ENCODE measurements at regions not wholly inside any gene's neighbourhood (a gene's known extent, or its start where the extent isn't known, plus 50 kb on each side); places are given as distances from the start of the nearest gene placed in this dataset.

DNA sequence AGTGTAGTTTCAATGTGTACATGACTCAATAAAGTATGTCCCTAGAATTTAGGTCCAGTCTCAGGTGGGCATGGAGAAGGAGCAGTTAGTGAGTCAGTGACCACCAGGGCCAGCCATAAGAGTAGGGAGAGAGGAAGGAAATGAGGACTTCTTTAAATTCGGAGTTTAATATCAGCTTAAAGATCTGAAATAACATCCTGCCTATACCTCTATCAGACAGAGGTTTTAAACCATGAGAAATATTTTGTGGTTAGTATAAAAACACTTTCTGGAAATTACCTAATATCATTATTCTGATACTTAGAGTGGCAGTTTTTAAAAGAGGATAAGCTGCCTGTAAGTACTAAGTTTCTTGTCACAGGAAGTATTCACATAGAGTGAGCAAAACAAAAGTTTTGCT lies 61.7 kb upstream of the ST8SIA1 start:
- no peaks in the 10 kb centered on the region for H3K27me3 ChIP-seq (ENCODE audit: control insufficient read depth in 2 of 2, insufficient read depth in 2 of 2, low read length in 2 of 2)
- intact Hi-C loops (cut with micrococcal nuclease) = loop anchor here (10.0 kb wide), 1 partner anchor 789 kb away; no protein-coding TSS in a partner anchor
- no peaks in the 10 kb centered on the region for H3K4me1 ChIP-seq (ENCODE audit: control insufficient read depth, extremely low read depth, insufficient read depth, low read length)
- H3K27ac ChIP-seq (ENCODE audit: insufficient read depth, low read depth, low read length) = no peak overlapping the region
- ChIA-PET CTCF (no interaction called here), POLR2A (no interaction called here)
- DNase-seq (ENCODE audit: low read depth, low spot score) (no peak), FAIRE-seq (no peak)
- no peaks in the 10 kb centered on the region for H3K9me1 ChIP-seq (replicated peaks; ENCODE audit: control insufficient read depth, extremely low read depth, insufficient read depth, low read length)
- no peak overlapping the region for H3K4me2 ChIP-seq (ENCODE audit: insufficient read depth, low read length)
- BruUV-seq (replicated peaks) = no TSS peak
- dilution Hi-C loops (cut with MboI; ENCODE audit: extremely low pct_ligation_motif_present, low sequenced_read_pairs) = no loop called here
- no peaks in the 10 kb centered on the region for H3K79me2 ChIP-seq (ENCODE audit: control insufficient read depth, insufficient read depth, low read length)
- no peak overlapping the region for H2AFZ ChIP-seq (ENCODE audit: low read depth, low read length)
- H3K4me3 ChIP-seq (replicated peaks in 1 of 3; ENCODE audit: insufficient read depth in 1 of 3, low read depth in 1 of 3, low read length in 3 of 3) = no peak overlapping the region
- no peaks in the 10 kb centered on the region for H4K20me1 ChIP-seq (replicated peaks; ENCODE audit: control insufficient read depth, extremely low read depth, insufficient read depth, low read length)
- H3K9me3 ChIP-seq (replicated peaks; ENCODE audit: control insufficient read depth, insufficient read depth, low read length) = no peaks in the 10 kb centered on the region
- no peaks in the 10 kb centered on the region for H3K36me3 ChIP-seq (ENCODE audit: control insufficient read depth in 2 of 2, extremely low read depth in 1 of 2, insufficient read depth in 2 of 2, low read length in 2 of 2)
- no peak overlapping the region for H3K9ac ChIP-seq (replicated peaks; ENCODE audit: extremely low read depth, insufficient read depth, low read length)
- TF ChIP-seq MYC (IDR thresholded peaks at IDR 0.05; ENCODE audit: low read depth, low read length) (no peak), POLR2AphosphoS5 (IDR thresholded peaks at IDR 0.05; ENCODE audit: insufficient read depth, low read depth, low read length) (no peak), EZH2 (IDR thresholded peaks at IDR 0.05; ENCODE audit: borderline replicate concordance, low read depth, low read length, severe bottlenecking) (no peak), FOS (IDR thresholded peaks at IDR 0.05; ENCODE audit: borderline replicate concordance, insufficient read depth, low read length) (no peak), POLR2A (IDR thresholded peaks at IDR 0.05; ENCODE audit: low read depth, low read length) (no peak), GATA2 (IDR thresholded peaks at IDR 0.05; ENCODE audit: insufficient read depth, insufficient read length, low read depth, low read length) (no peak), JUN (IDR thresholded peaks at IDR 0.05; ENCODE audit: borderline replicate concordance, insufficient read depth, insufficient read length, low read depth) (no peak)
- TF ChIP-seq, protein P1, sequence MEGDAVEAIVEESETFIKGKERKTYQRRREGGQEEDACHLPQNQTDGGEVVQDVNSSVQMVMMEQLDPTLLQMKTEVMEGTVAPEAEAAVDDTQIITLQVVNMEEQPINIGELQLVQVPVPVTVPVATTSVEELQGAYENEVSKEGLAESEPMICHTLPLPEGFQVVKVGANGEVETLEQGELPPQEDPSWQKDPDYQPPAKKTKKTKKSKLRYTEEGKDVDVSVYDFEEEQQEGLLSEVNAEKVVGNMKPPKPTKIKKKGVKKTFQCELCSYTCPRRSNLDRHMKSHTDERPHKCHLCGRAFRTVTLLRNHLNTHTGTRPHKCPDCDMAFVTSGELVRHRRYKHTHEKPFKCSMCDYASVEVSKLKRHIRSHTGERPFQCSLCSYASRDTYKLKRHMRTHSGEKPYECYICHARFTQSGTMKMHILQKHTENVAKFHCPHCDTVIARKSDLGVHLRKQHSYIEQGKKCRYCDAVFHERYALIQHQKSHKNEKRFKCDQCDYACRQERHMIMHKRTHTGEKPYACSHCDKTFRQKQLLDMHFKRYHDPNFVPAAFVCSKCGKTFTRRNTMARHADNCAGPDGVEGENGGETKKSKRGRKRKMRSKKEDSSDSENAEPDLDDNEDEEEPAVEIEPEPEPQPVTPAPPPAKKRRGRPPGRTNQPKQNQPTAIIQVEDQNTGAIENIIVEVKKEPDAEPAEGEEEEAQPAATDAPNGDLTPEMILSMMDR (IDR thresholded peaks at IDR 0.05; ENCODE audit: extremely low read depth in 1 of 2, insufficient read depth in 1 of 2, low read depth in 1 of 2, low read length in 2 of 2) = no peak
- TF ChIP-seq, protein P2, sequence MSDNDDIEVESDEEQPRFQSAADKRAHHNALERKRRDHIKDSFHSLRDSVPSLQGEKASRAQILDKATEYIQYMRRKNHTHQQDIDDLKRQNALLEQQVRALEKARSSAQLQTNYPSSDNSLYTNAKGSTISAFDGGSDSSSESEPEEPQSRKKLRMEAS (IDR thresholded peaks at IDR 0.05; ENCODE audit: insufficient read depth, insufficient read length) = no peak

Data from endothelial cell of umbilical vein (primary cell).